B cell (primary cell): ENCODE measurements at regions not wholly inside any gene's neighbourhood (a gene's known extent, or its start where the extent isn't known, plus 50 kb on each side); places are given as distances from the start of the nearest gene placed in this dataset.

Source experiments
- ATAC-seq: fragments of 200-7000 bp; cut with Tn5 transposase; one replicate; pipeline ENCODE4 v1.10.0; 2021; ENCODE audit warnings: low read depth, mild to moderate bottlenecking, moderate number of reproducible peaks, moderate library complexity
- CTCF ChIA-PET: fragments of 350-600 bp; sonication (Branson Sonifier 250); formaldehyde crosslinking; loops from one replicate; lab custom pipeline; 2021; ENCODE audit warnings: antibody characterized with exemption, inconsistent platforms; lab: Charles Lee
- POLR2A ChIA-PET: fragments of 350-600 bp; sonication (Branson Sonifier 250); formaldehyde crosslinking; loops from one replicate; lab custom pipeline; 2021; ENCODE audit warnings: antibody characterized with exemption; lab: Charles Lee
- DNase-seq: peaks from one replicate; pipeline ENCODE4 v3.0.0; 2013
- H2AFZ ChIP-seq: 2 replicates; pipeline ENCODE4 v1.6.1; 2012; ENCODE audit warnings: mild to moderate bottlenecking, low read depth, low read length; ENCODE audit not compliant: insufficient read depth, poor library complexity, severe bottlenecking
- H3K27ac ChIP-seq, 2 donors: 1 replicate in 1 of 2; 2 replicates in 1 of 2; pipeline ENCODE4 v1.5.1; 2012 to 2013; ENCODE audit warnings: low read length in 2 of 2, mild to moderate bottlenecking in 2 of 2, moderate library complexity in 1 of 2
- H3K27me3 ChIP-seq, 4 experiments: fragments of 200-600 bp in 1 of 4; sonication (generic) in 1 of 4; replicated peaks in 1 of 4; 1 replicate in 2 of 4; 2 replicates in 2 of 4; pipeline versions ENCODE4 v1.6.1 to v1.7.0; 2013 to 2016; ENCODE audit warnings: low read length in 3 of 4, mild to moderate bottlenecking in 2 of 4, mixed read lengths in 1 of 4, moderate library complexity in 1 of 4; ENCODE audit not compliant: insufficient read depth in 4 of 4, control insufficient read depth in 3 of 4; ENCODE audit errors: control extremely low read depth in 1 of 4
- H3K36me3 ChIP-seq, 2 experiments: replicated peaks in 1 of 2; 1 replicate in 1 of 2; 2 replicates in 1 of 2; pipeline versions ENCODE4 v1.6.1 to v1.7.1; 2013; ENCODE audit warnings: low read length in 1 of 2; ENCODE audit not compliant: insufficient read depth in 2 of 2, control insufficient read depth in 1 of 2; ENCODE audit errors: control extremely low read depth in 1 of 2, extremely low read depth in 1 of 2
- H3K4me1 ChIP-seq, 2 donors: fragments of 200-600 bp in 1 of 2; sonication (generic) in 1 of 2; 1 replicate in 1 of 2; 2 replicates in 1 of 2; pipeline versions ENCODE4 v1.5.1 to v1.6.1; 2013 to 2017; ENCODE audit warnings: low read length in 2 of 2; ENCODE audit not compliant: control insufficient read depth in 2 of 2, insufficient read depth in 2 of 2
- H3K4me2 ChIP-seq: replicated peaks from 2 replicates; pipeline ENCODE3; 2012; ENCODE audit warnings: mild to moderate bottlenecking, low read depth, low read length; ENCODE audit not compliant: poor library complexity, severe bottlenecking
- H3K4me3 ChIP-seq, 5 experiments: fragments of 200-600 bp in 1 of 5; sonication (generic) in 1 of 5; 1 replicate in 3 of 5; 2 replicates in 2 of 5; pipeline versions ENCODE4 v1.5.1 to v1.7.0; 2011 to 2016; ENCODE audit warnings: low read length in 4 of 5, mild to moderate bottlenecking in 4 of 5, low read depth in 2 of 5, control low read depth in 1 of 5, moderate library complexity in 1 of 5; ENCODE audit not compliant: insufficient read depth in 1 of 5; ENCODE audit errors: control extremely low read depth in 1 of 5, extremely low read depth in 1 of 5
- H3K79me2 ChIP-seq: fragments of 200-600 bp; sonication (generic); one replicate; pipeline ENCODE4 v1.6.0; 2016; ENCODE audit warnings: low read length; ENCODE audit not compliant: control insufficient read depth, insufficient read depth
- H3K9ac ChIP-seq: fragments of 200-600 bp; sonication (generic); 2 replicates; pipeline ENCODE4 v1.6.1; 2017; ENCODE audit warnings: mild to moderate bottlenecking, low read length, moderate library complexity
- H3K9me3 ChIP-seq, 3 donors: one replicate each; pipeline versions ENCODE4 v1.6.1 to v1.7.1; 2013; ENCODE audit warnings: low read length in 2 of 3; ENCODE audit not compliant: control insufficient read depth in 2 of 3, insufficient read depth in 1 of 3; ENCODE audit errors: control extremely low read depth in 1 of 3
- H4K20me1 ChIP-seq: 2 replicates; pipeline ENCODE4 v1.6.0; 2012; ENCODE audit warnings: mild to moderate bottlenecking, low read length; ENCODE audit not compliant: insufficient read depth, control insufficient read depth, poor library complexity, severe bottlenecking
- H3K27ac Mint-ChIP-seq: one replicate; pipeline ENCODE4 v1.8.0; 2021; ENCODE audit warnings: mixed read lengths
- H3K27me3 Mint-ChIP-seq: one replicate; pipeline ENCODE4 v1.8.0; 2021; ENCODE audit warnings: mixed read lengths
- H3K4me1 Mint-ChIP-seq: one replicate; pipeline ENCODE4 v1.8.0; 2021; ENCODE audit warnings: mixed read lengths
- H3K4me3 Mint-ChIP-seq: one replicate; pipeline ENCODE4 v1.8.0; 2021; ENCODE audit warnings: mixed read lengths
- H3K9me3 Mint-ChIP-seq: one replicate; pipeline ENCODE4 v1.8.0; 2022; ENCODE audit warnings: mixed read lengths; ENCODE audit not compliant: insufficient read depth
- CTCF ChIP-seq: fragments of 200-600 bp; IDR thresholded peaks from one replicate; pipeline ENCODE4 v1.8.0; 2022; ENCODE audit warnings: antibody characterized with exemption, mild to moderate bottlenecking
- EZH2 ChIP-seq: IDR thresholded peaks from 2 replicates; pipeline ENCODE4 v1.6.1; 2012; ENCODE audit warnings: borderline replicate concordance, low read depth, mild to moderate bottlenecking, moderate library complexity, low read length; ENCODE audit not compliant: insufficient read depth, poor library complexity, severe bottlenecking
- WGBS: methylation state at CpG from one replicate; pipeline ENCODE4 v1.1.5; 2013; ENCODE audit warnings: missing lambda C conversion rate; ENCODE audit not compliant: insufficient coverage; 5-methylcytosine and 5-hydroxymethylcytosine counted together
- intact Hi-C: fragments of 100-400 bp; cut with micrococcal nuclease; formaldehyde crosslinking; loops from one replicate; pipeline ENCODE4 v1.10.0; 2022

DNA sequence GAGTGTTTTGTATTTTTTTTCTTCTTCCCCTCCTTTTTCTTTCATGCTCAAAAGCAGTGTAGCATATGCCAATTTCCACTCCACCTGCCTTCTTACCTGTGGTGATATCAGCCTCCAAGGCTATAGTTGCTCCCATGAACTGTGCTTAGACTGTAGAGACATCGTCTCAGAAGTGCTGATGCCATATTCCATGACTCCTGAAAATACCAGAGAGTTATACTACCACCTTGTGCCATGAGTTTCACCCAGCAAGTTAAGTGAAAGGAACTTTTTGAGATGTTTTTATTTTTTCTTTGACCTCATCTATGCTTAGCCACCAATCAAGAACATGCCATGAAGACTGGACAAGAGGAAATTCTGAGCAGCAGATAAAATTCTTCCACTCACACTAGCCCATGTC is 142.8 kb upstream of the SEMA3E start:
- Histone ChIP-seq H3K36me3 (no peaks in the 10 kb centered on the region), H4K20me1 (no peaks in the 10 kb centered on the region), H3K9me3 (no peaks in the 10 kb centered on the region), H3K4me2 (no peak overlapping the region), H3K4me3 (no peak overlapping the region), H2AFZ (no peak overlapping the region), H3K27ac (no peak overlapping the region), H3K27me3 (no peaks in the 10 kb centered on the region), H3K79me2 (no peaks in the 10 kb centered on the region), H3K4me1 (no peaks in the 10 kb centered on the region), H3K9ac (no peak overlapping the region)
- Mint-ChIP-seq H3K27me3 (no peaks in the 10 kb centered on the region), H3K9me3 (peaks cover 1% of the 10 kb centered on the region), H3K27ac (no peak overlapping the region), H3K4me3 (no peak overlapping the region), H3K4me1 (no peaks in the 10 kb centered on the region)
- no CpG with 5 or more reads among the region's 1 CpG for WGBS
- DNase-seq: no peak
- ATAC-seq: no peak
- intact Hi-C loops: no loop called here
- CTCF ChIA-PET: no interaction called here
- POLR2A ChIA-PET: no interaction called here
- TF ChIP-seq CTCF (no peak), EZH2 (no peak)

DNA sequence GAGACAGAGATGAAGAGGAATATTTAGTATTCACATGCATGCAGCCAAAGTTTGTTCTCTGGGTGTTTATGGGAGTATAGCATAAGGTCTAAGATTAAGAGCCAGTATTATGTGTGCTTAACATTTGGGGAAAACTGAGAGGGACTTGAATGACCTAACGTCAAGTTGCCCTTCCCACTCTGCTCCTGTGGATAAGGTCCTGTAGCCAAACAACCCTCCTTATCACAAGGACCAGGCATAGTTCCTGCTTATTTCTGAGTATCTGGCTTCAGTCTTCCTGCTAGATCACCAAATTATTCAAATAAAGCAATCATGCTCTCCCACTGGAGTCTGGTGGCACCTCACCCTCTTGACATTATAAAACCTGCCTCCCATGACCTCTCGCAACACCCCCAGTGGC is 137.9 kb upstream of the SEMA3E start:
- Mint-ChIP-seq H3K27me3 (no peaks in the 10 kb centered on the region), H3K4me1 (no peaks in the 10 kb centered on the region), H3K27ac (no peak overlapping the region), H3K9me3 (peaks cover 3% of the 10 kb centered on the region), H3K4me3 (no peak overlapping the region)
- CTCF ChIA-PET: no interaction called here
- no peak for DNase-seq
- no peak overlapping the region for H2AFZ ChIP-seq
- 80% methylated on average over 1 of the region's 2 CpGs for WGBS
- H3K27me3 ChIP-seq: no peaks in the 10 kb centered on the region
- H4K20me1 ChIP-seq: no peaks in the 10 kb centered on the region
- no peak overlapping the region for H3K4me2 ChIP-seq
- no peaks in the 10 kb centered on the region for H3K79me2 ChIP-seq
- POLR2A ChIA-PET: no interaction called here
- no peaks in the 10 kb centered on the region for H3K9me3 ChIP-seq
- TF ChIP-seq CTCF (no peak), EZH2 (no peak)
- no peaks in the 10 kb centered on the region for H3K36me3 ChIP-seq
- intact Hi-C loops: no loop called here
- no peak overlapping the region for H3K9ac ChIP-seq
- no peak overlapping the region for H3K27ac ChIP-seq
- no peaks in the 10 kb centered on the region for H3K4me1 ChIP-seq
- no peak for ATAC-seq
- H3K4me3 ChIP-seq: no peak overlapping the region
